Endothelial cell (in vitro differentiated cells): ENCODE measurements at regions not wholly inside any gene's neighbourhood (a gene's known extent, or its start where the extent isn't known, plus 50 kb on each side); places are given as distances from the start of the nearest gene placed in this dataset.

Experiments
- DNase-seq: peaks from one replicate; pipeline ENCODE4 v3.0.0; 2021; ENCODE audit warnings: low spot score
- H3K27ac Mint-ChIP-seq: one replicate; pipeline ENCODE4 v1.8.0; 2021; ENCODE audit warnings: mixed read lengths, inconsistent platforms; ENCODE audit not compliant: unreplicated experiment
- H3K27me3 Mint-ChIP-seq: one replicate; pipeline ENCODE4 v1.8.0; 2021; ENCODE audit warnings: mild to moderate bottlenecking, moderate library complexity, mixed read lengths, inconsistent platforms; ENCODE audit not compliant: unreplicated experiment
- H3K36me3 Mint-ChIP-seq: one replicate; pipeline ENCODE4 v1.8.0; 2021; ENCODE audit warnings: mild to moderate bottlenecking, low read depth, mixed read lengths, inconsistent platforms; ENCODE audit not compliant: unreplicated experiment
- H3K4me1 Mint-ChIP-seq: one replicate; pipeline ENCODE4 v1.8.0; 2021; ENCODE audit warnings: mild to moderate bottlenecking, mixed read lengths, inconsistent platforms; ENCODE audit not compliant: unreplicated experiment
- H3K4me3 Mint-ChIP-seq: one replicate; pipeline ENCODE4 v1.8.0; 2021; ENCODE audit warnings: mild to moderate bottlenecking, mixed read lengths, inconsistent platforms; ENCODE audit not compliant: unreplicated experiment
- H3K9me3 Mint-ChIP-seq: one replicate; pipeline ENCODE4 v1.8.0; 2021; ENCODE audit warnings: mixed read lengths, inconsistent platforms; ENCODE audit not compliant: unreplicated experiment
- TF ChIP-seq, protein P1 (sequence below): fragments of 200-600 bp; sonication (generic); IDR thresholded peaks from one replicate; pipeline ENCODE4 v1.5.0; 2021; ENCODE audit warnings: antibody characterized with exemption; ENCODE audit not compliant: unreplicated experiment

DNA sequence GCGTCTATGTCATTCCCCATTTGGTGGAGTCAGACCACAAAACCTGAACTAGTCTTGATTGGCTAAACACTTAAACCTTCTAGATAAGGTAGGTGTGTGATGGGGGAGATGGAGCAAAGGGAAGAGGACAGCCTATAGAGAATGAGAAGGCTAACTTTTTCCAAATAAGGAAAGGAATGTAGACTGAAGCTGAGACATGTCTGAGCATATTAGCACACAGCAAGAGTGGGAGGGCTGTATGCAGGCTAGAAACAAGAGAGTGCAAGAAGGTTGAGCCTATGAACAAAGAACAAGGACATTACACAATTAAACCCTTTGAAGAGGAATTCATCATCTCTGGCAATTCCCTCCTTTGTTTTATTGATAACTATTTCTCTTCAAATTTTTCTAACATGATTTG is 89.2 kb upstream of the OLFM3 start:
- no peak overlapping the region for H3K4me3 Mint-ChIP-seq
- H3K27ac Mint-ChIP-seq, result no peak overlapping the region
- no peaks in the 10 kb centered on the region for H3K9me3 Mint-ChIP-seq
- no peak for DNase-seq
- peaks cover 1% of the 10 kb centered on the region for H3K27me3 Mint-ChIP-seq
- no peaks in the 10 kb centered on the region for H3K36me3 Mint-ChIP-seq
- TF ChIP-seq, protein P1, sequence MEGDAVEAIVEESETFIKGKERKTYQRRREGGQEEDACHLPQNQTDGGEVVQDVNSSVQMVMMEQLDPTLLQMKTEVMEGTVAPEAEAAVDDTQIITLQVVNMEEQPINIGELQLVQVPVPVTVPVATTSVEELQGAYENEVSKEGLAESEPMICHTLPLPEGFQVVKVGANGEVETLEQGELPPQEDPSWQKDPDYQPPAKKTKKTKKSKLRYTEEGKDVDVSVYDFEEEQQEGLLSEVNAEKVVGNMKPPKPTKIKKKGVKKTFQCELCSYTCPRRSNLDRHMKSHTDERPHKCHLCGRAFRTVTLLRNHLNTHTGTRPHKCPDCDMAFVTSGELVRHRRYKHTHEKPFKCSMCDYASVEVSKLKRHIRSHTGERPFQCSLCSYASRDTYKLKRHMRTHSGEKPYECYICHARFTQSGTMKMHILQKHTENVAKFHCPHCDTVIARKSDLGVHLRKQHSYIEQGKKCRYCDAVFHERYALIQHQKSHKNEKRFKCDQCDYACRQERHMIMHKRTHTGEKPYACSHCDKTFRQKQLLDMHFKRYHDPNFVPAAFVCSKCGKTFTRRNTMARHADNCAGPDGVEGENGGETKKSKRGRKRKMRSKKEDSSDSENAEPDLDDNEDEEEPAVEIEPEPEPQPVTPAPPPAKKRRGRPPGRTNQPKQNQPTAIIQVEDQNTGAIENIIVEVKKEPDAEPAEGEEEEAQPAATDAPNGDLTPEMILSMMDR, result no peak
- H3K4me1 Mint-ChIP-seq, result no peaks in the 10 kb centered on the region

DNA sequence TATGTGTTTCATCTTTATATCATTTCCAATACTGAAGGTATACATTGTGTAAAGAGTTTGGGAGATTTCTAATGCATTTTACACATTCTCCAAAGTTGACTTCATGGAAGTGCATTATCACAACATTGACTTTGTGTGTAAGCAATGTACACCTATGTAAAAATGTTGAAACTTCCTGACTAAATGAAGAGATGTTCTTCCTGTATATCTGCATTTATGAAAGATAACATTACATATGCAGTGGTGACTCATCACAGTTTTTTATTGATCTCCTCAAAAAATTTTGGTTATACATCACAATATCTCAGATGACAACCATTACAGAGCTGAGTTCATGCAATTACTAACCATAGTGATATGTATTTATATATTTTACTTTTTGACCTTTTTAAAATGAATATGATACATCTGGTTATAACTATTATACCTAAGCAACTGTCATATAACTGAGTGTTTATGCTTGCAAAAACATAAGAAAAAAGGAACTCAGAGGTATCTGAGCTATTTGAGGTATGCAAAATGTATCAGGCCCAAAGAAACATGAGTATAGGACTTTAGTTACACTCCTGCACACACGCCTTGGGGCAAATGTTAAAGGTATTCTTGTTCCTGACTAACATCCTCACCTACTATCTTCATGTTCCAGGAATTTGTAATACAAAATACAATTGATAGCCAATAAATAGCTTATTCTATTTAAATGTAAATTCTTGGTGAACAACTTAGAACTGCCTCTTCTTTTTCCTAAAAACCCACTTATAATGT is 88.2 kb upstream of the OLFM3 start:
- Mint-ChIP-seq H3K36me3 (no peaks in the 10 kb centered on the region), H3K4me3 (no peak overlapping the region), H3K4me1 (no peaks in the 10 kb centered on the region), H3K9me3 (no peaks in the 10 kb centered on the region), H3K27me3 (peaks cover 1% of the 10 kb centered on the region), H3K27ac (no peak overlapping the region)
- TF ChIP-seq, protein P1, result no peak
- no peak for DNase-seq

DNA sequence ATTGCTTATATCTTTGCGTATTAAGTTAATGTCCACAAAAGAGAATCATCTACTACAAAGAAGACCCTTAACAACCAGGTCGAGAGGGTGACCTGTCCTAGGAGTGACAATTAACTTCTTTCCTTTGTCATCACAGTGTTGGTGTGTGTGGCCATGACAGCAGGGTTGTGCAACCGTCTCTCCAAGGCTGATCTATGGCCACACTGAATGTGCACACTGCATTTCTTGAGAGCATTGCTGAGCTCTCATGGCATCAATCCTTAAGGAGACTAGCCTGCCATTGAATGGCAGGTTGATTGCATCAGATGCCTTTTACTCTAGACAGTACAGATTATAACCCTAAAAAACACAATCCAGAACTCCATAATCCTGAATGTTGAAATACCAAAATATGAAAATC is 86.5 kb upstream of the OLFM3 start:
- H3K9me3 Mint-ChIP-seq, result no peaks in the 10 kb centered on the region
- H3K27me3 Mint-ChIP-seq, result peaks cover 1% of the 10 kb centered on the region

DNA sequence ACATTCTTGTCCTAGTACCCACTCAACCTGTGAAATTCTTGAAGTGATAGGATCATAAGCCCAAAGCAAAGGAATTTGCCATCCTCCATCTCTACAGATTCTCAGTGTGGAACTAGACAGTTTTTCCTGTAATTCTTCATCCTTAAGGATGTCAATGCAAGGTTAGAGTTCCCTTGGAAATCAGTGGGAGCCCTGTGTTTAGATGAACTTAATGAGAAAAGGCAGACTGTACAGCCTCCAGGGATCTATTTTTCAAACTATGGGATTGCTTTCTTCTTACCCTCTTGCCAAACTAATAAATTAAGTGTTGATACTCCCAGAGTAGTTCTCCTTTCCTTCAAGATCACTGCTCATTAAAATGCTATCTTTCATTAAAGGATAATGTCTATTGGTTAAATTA is 78.1 kb upstream of the OLFM3 start:
- Mint-ChIP-seq H3K9me3 (no peaks in the 10 kb centered on the region), H3K36me3 (no peaks in the 10 kb centered on the region), H3K4me1 (no peaks in the 10 kb centered on the region), H3K27ac (no peak overlapping the region), H3K4me3 (no peak overlapping the region), H3K27me3 (no peaks in the 10 kb centered on the region)
- no peak for DNase-seq
- TF ChIP-seq, protein P1, result no peak

More for the DNA sequence above, 86.5 kb upstream of the OLFM3 start:
- H3K27ac Mint-ChIP-seq, result no peak overlapping the region
- no peak for DNase-seq
- no peaks in the 10 kb centered on the region for H3K36me3 Mint-ChIP-seq
- TF ChIP-seq, protein P1, result no peak
- no peak overlapping the region for H3K4me3 Mint-ChIP-seq
- no peaks in the 10 kb centered on the region for H3K4me1 Mint-ChIP-seq

DNA sequence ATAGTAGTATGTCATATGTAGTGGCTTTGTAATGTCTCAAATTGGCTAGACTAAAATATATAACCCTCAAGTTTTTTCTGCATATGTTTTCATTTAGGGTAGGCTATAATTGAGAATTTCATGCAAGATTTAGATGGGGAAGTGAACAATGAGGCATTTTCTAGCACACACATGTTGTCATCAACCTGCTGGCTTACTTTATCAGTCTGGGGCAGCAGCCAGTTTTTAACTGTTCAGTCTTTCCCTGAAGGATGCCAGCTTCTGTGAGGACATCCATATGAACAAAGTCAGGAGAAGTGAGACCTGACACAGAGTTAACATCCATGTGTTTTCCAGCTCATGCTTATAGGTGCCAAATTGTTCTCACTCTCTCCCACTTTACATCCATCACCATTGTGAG is 74.7 kb upstream of the OLFM3 start:
- H3K36me3 Mint-ChIP-seq, result no peaks in the 10 kb centered on the region
- H3K4me1 Mint-ChIP-seq, result no peaks in the 10 kb centered on the region
- H3K27ac Mint-ChIP-seq, result no peak overlapping the region
- DNase-seq, result no peak
- no peaks in the 10 kb centered on the region for H3K27me3 Mint-ChIP-seq
- H3K4me3 Mint-ChIP-seq, result no peak overlapping the region
- TF ChIP-seq, protein P1, result no peak
- H3K9me3 Mint-ChIP-seq, result no peaks in the 10 kb centered on the region
